Activated CD4-positive, alpha-beta T cell treated with anti-CD3 and anti-CD28 coated beads, Interleukin-2, Interleukin-6, amounts not matched to agents 100 ng/mL and 50 ng/mL, durations not matched to agents 16 hours and 8 hours (primary cell): ENCODE measurements at regions not wholly inside any gene's neighbourhood (a gene's known extent, or its start where the extent isn't known, plus 50 kb on each side); places are given as distances from the start of the nearest gene placed in this dataset.
"Not testable (repeated sequence)": the region's sequence is repeated elsewhere in the genome, so short reads cannot be mapped to it uniquely, and the experiment has no call there.

Experiments used
- DNase-seq: peaks from one replicate; pipeline ENCODE4 v3.0.0-alpha.2; 2020

DNA sequence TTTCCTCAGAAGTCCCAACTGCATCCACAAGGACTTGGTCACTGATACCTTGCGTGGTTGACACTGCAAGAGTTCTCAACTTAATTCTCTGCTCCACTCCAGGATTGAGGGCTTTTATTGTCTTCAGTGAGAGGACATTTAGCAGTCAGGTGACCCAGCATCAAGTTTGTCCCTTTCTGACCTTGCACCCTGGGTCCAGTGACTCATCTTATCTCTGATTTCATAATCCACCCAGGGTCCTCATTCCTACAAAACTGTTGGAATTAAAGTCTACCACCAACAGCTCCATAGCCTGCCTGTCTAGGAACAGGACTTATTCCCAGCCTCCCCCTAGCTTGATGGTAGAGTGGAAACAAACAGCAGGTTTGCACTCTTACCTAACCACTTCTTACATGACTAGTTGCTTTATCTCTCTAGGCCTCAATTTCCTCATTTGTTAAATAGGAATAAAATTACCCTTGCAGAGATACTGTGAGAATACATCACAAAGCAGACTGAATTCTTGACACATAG lies 151.3 kb upstream of the LPP start:
- no peak for DNase-seq

DNA sequence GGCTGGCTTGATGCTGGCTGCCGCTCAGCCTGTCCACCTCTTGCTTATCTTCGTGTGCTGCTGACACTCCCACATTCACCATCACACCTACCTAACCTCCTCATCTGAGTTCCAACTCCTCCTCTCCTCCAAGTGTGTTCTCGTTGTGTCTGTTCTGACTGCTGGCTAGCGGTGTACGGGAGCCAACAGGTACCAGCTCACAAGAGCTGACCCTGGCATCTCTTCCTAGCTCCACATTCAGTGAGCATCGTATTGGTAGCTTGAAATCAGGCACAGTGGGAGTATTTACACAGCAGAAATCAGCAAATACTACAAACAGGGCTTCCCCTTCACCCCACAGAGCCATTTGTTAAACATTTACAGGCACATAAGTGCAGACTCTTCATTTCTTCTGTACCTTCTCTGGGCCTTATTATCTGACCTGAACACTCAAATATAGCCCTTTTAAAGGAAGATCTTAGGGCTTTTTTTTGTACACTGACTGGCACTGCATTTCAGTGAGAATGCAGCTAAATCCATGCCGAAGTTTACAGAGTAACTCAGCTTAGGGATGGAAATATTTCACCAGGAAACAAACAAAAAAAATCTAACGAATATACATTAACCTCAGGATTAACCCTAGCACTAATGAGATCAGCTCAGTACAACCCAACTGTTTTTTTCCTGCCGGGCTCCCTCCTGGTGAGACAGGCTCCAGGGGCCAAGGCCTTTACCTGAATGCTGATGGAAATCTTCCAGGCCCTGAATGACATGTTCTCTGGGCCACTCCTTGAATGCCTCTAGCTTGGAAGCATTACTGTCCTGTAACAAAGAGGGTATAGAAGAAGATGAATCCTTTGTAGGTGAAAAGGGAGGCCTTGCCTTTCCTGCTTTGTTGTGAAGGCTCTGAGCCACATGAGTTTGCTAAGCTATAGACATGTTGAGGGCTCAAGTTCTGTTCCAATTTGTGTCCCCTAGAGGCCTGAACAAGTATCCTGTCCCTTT lies 150.5 kb upstream of the LPP start:
- no peak for DNase-seq

DNA sequence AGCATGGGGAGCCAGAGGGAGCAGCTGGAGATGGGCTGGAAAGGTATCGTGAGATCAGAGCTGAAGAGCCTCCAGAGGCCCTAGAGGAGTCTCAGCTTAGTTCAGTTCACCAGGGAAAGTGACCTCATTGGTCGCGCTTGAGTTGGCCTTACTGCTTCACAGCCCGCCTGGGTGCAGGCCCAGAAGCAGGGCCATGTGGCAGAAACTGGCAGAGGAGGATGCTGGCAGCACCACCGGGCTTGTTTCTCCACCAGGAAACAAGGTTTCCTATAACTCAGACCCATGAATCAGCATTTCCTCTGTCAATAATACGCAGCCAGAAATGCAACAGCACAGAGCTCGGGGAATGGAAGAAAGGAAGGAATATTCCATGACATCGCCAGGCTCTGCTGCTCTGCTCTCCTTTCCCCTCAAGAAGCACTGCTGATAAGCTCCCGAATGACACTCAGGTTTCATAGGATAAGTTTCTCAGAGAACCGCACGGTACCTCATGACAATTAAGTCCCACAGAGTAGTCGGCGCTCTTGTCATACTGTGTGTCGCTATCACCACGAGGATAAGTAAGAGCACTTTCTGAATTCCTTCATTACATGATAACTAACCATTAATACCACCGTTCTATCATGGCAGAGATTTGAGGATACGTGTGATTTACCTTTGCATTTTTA lies 147.1 kb upstream of the LPP start:
- no peak for DNase-seq

DNA sequence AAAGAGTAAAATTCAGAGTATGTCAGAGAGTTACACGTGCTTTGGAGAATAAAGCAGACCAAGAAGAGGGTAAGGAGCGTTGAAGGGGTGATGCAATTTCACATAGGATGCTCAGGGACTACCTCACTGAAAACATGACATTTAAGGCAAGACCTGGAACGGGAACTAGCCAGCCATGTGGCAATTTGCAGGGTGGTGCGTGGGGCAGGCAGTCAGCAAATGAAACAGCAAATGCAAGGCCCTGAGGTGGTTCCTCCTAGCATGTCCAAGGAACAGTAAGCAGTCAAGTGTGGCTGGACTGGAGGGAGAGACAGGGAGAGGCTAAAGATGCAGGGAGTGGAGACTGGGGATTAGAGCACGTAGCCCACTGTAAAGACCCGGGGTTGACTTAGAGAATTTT lies 146.1 kb upstream of the LPP start:
- no peak for DNase-seq

DNA sequence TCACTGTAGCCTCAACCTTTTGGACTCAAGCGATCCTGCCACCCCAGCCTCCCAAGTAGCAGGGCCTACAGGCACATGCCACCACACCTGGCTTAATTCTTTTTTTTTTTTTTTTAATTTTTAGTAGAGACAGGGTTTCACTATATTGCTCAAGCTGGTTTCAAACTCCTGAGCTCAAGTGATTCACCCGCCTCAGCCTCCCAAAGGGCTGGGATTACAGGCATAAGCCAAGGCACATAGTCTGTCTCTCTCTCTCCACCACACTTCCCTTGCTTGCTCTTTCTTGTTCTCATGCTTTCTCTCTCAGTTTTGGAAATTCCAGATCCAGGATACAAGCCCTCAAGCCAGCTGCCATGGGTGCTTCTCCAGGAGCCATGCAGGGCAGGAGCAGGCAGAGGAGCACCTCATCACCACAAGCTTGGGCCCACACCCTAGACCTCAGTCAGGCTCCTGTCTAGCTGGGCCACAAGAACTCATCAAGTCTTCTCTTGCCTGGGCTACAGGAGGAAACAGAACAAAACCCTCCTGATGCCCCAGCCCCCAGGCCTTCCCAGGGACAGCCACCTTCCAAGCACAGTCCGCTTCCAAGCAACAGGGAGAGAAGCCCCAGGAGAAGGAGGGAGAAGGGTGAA lies 145.3 kb upstream of the LPP start:
- DNase-seq = no peak

DNA sequence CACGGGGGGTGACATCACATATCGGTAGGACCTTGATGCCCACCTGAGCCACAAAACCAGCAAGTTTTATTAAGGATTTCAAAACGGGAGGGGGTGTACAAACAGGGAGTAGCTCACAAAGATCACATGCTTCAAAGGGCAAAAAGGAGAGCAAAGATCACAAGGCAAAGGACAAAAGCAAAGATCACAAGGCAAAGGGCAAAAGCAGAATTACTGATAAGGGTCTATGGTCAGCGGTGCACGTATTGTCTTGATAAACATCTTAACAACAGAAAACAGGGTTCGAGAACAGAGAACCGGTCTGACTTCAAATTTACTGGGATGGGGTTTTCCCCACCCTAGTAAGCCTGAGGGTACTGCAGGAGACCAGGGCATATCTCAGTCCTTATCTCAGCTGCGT lies 143.5 kb upstream of the LPP start:
- DNase-seq = no peak

DNA sequence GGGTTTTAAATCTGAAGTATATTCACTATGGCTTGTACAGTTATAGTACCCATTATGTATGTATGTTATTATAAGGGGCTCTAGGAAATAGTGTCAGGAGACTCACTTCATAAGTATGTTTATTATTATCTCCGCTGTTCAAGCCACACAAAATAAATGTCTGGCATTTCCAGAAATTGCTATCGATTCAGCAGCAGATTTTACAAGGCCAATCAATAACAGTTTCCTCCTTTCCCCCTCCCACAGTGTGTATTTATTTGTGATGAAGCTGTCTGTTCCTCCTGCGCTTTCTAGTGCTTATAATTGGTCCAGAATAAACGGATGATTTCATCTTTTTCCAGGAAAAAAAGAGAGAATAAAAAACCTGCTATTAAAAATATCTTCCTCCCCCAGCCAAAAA lies 134.2 kb upstream of the LPP start:
- no peak for DNase-seq

DNA sequence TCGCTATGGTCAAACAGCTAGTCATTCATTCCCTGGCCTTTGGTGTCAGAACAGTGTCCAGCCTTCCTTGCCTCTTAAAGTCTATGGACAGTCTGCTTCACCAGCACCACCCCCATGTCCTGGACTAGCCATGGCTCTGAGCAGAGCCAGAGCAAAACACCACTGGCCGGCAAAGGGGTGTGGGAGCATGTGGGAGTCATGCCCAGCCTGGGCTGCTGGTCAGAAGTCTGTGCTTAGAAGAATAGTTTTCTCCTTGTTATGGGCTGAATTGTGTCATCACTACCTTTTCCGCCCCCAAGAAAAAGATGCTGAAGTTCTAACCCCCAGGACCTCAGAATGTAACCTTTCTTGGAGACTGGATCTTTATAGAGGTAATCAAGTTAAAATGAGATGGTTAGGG lies 132.9 kb upstream of the LPP start:
- no peak for DNase-seq

DNA sequence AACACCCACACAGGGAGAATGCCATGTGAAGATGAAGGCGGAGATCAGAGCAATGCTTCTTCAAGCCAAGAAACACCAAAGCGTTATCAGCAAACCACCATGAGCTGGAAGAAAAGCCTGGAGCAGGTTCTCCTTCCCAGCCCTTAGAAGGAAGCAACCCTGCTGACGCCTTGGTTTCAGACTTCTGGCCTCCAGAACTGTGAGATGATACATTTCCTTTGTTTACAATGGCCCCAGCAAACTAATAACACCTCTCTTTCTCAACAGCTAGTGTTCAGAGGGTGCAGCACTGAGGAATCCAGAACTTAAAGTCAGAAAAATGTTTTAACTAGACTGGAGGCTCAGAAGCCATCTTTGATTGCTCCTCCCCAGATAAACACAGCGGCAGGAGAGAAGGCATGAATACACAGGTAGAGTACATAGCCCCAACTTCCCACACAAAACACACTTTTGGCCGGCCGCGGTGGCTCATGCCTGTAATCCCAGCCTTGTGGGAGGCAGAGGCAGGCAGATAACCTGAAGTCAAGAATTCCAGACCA lies 132.4 kb upstream of the LPP start:
- no peak for DNase-seq

DNA sequence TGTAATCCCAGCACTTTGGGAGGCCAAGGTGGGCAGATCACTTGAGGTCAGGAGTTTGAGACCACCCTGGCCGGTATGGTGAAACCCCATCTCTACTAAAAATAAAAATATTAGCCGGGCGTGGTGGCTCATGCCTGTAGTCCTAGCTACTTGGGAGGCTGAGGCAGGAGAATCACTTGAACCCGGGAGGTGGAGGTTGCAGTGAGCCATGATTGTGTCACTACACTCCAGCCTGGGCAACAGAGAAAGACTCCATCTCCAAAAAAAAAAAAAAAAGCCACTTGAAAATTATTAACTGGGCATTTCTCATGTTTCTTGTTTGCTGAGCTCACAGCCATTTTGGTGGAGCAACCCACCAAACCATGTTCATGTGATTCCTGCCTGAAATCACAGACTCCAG lies 131.1 kb upstream of the LPP start:
- DNase-seq = not testable (repeated sequence)

DNA sequence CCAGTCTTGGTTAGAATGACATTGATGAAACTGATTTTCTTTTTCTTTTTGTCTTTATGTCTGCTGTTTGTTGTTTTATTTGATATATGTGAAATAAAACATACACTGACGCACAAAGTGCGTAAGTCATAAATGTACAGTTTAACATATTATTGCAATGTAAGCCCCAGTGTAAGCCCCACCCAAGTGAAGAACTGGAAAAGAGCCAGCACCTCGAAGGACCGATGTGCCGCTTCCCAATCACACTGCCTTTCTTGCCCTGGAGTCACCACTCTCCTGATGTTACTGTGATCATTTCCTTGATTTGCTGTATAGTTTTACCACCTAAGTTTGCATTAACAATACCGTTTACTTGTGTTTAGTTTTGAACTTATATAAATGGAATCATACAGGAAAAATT lies 128.4 kb upstream of the LPP start:
- no peak for DNase-seq

DNA sequence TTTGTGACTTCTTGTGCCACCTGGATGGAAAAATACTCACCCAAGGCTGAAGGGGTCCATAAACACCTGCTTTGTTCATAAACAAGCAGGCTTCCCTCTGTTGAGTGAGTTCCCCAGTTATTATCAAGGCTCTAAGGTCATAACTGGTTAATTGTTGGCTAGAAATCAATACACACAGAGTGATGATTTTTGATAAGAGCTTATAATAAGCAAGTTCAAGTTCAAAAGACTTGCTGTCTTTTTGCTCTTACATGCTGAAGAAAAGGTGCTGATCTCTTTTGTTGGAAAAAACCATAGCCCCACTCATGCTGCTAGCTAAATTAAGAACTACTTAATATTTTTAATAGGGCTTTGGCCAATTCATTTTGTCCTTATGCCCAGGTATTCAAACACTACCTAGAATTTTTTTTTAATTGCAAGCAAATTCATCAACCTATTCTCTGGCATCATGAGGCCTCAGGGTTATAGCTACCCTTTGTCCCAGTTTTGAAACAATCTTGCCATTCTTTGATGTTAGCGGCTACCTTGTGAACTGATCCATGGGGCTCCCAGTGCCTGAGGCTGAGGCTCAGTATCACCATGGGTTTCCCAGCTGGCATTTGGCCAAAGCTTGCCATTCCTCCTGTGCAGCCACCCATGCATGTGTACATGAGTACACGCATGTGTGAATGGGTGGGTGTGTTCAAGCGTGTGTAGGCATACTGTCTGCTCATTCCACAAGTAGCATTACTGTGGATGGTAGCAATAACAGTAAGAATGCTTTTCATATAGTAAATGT lies 127.6 kb upstream of the LPP start:
- no peak for DNase-seq

DNA sequence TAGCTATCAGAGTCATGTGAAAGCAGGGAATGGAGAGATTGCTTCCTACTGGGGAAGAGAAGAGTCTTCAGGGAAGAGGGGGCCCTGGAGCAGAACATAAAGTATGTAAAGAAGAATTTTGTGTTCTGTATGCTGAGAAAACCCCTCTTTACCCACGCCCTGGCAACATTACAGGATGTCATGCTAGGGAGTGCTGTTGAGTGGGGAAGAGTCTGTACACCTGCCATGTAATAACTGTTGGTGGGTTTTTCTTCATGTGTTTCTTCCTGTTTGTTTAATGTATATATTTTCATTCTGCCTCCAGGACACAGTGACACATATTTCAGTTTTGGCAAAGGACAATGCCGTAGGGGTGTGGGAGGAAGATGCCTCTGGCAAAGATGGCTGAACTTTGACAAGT lies 122.8 kb upstream of the LPP start:
- DNase-seq = no peak

DNA sequence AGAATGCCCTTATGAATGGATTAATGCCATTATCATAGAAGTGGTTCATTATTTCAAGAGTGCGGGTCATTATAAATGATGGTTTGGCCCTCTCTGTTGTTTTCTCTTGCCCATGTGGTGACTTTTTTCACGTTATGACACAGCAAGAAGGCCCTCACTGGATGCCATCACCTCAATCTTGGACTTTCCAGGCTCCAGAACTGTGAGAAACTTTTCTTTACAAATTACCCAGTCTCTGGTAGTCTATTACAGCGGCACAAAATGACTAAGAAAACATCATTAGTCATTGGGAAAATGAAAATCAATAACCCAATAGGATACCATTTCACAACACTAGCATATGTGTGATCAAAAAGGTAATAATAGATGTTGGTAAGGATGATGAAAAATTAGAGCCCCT lies 119.0 kb upstream of the LPP start:
- DNase-seq = peak; percentile 5

DNA sequence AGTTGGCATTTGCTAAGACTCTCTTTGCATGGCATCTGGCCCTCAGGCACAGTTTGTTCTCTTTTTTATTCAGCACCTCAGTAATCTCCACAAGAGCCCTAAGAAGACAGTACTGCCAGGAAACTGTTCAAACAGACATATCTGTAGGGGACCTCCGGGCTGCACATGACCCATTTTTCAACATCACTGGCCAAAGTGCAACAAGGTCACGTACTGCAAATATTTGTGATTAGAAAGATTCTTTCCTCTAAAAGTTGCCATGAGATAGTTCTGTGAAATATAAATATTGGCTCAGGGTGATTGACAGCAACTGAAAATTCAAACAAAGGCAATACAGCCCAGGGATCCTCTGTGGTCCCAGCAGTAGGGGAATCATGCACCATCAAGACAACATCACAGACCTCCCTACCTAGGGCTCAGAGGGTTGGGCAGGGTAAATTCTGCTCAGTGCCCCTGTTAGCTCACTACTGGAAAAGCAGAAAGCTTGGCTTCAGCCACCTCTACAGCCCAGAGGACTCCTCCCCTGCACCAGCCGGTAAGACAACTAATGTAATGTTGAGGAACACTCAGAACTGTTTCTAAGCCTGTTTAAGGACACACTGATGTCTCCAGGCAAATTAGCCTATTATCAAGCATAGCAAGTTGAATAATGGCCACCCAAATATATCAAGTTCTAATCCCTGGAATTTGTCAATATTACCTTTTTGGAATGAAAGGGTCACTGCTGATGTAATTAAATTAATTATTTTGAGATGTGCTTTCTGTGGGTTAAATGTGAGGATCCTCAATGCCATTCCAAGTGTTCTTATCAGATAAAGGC lies 117.4 kb upstream of the LPP start:
- no peak for DNase-seq

DNA sequence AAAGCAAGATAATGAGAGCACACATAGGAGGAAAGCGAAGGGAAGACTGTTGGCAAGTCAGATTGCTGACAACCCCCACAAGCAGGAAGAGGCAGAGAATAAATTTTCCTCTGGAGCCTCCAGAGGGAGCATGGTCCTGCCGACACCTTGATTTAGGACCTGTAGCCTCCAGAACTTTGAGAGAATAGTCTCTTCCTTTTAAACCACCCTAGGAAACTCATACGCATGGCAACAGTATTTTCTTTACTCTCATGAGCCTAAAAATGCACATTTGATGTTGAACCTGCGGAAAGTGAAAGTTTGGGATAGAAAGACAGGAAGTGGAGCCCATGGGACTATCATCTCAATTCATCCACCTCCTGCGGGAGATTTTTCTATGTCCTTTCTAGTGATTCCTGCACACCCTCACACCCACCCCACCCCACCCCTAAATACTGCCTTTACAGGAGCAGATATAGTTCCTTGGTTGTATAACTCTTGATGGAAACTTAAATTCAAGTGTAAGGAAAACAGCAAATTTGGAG lies 116.7 kb upstream of the LPP start:
- DNase-seq = no peak

DNA sequence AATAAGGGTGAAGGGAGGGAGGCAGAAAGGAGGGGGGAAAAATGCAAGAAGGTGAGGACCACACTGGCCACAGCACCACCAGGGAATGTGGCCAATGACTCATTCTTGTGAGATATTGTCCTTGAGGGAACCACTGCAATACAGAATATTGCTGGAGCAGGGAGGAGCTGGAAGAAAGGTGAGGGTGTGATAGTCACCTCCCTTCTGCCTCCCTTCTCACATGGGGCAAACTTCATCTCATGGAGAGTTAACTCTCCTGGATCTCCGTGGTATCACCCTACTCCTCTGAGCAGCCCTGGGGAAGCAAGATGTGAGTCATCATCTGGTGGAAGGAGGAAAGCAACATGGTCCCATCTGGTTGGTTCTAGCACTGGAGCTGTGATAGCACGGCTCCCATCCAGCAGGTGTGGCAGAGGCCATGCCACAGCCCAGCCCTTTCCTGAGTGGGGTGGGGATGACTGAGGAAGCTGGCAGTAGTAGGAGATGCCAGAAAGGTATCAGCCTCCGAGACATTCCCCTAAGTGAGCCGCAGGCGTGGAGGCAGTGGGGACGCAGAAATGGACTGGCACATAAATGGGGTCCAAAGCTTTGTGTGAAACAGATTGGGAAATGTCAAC lies 115.9 kb upstream of the LPP start:
- no peak for DNase-seq

DNA sequence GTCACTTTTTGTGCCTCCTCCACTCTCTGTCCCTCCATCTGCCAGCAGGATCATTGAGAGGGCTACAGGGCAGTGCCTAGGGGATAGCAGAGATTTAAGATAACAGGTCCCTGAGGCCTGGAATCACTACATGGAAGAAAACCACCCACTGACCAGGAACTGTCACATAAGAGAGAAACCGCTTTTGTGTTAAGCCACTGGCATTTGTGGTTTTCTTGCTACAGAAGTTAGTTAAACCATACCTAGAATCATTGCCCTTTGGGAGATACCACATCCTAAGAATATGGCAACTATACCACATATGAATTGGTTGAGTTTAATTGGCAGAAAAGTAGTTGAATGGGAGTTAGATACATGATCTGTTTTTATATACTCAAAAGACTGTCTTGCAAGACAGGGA lies 112.8 kb upstream of the LPP start:
- peak; percentile 21 for DNase-seq

DNA sequence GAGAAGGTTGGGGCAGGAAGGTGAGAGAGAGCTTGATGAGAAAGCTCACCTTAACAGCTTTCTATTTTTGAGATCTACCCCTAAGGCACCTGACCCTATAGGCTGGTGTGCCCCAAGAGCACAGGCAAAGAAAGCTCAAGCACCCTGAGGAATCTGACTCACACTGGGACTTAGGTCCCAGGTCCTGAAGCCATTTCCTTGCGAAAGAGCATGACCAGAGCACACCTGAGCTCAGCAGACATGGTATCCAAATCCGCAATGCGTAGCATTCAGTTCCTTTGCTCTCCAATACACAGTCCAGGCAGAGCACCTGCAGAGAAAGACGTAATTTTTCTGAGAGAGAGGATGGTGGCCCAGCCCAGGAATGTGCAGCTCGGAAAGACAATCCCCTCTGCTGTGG lies 112.1 kb upstream of the LPP start:
- DNase-seq = no peak

DNA sequence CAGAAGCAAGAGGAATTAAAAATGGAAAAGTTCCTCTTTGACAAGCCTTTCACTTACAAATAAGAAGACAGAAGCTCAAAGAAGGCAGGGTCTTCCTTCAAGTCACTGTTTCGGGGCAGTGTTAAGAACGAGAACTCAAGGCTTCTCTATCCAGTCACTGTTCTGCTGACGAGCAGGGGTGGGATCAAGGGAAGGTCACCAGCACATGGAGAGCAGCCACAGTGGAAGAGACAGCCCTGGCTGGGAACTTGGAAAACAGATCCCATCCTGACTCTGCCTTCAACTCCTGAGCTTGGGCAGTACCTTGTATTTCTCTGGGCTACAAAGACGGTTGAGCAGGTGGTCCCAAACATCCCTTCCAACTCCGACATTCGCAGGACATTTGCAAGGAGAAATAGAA lies 111.5 kb upstream of the LPP start:
- no peak for DNase-seq

DNA sequence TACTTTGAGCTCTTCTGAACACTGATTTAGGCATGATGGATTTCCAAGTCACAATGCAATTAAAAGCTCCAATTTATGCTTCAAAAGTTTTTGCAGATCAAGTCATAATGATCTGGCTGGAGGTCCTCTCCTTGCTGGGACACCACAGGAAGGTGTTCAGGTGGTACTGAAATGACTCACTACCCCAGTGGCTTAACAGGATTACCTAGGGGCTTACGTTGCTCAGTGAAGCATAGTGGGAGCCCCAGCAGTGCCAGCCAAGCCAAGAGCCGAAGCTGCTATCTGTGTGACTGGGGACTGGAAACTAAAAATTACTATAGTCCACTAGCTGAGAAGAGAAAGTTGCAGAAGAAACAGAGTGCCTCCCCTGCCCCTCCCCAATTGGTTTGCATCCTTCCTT lies 110.1 kb upstream of the LPP start:
- DNase-seq = peak; percentile 61
